ENCODE measurements at regions not wholly inside any gene's neighbourhood (a gene's known extent, or its start where the extent isn't known, plus 50 kb on each side); places are given as distances from the start of the nearest gene placed in this dataset.
"Not testable (repeated sequence)": the region's sequence is repeated elsewhere in the genome, so short reads cannot be mapped to it uniquely, and the experiment has no call there.

- no peak for TF ChIP-seq CTCF (IDR thresholded peaks at IDR 0.05; ENCODE audit: low read length, missing control alignments)
- no peak for DNase-seq (ENCODE audit: low read depth)
- H3K4me3 ChIP-seq (replicated peaks; ENCODE audit: low read depth, low read length) = no peak overlapping the region
These were observed 95.6 kb upstream of the CDC42EP3 start for GRCh38 chr2:37767046-37767445.

GRCh38 chr2:37767959-37768925, 96.8 kb upstream of the CDC42EP3 start:
- H3K4me3 ChIP-seq (replicated peaks; ENCODE audit: low read depth, low read length) = no peak overlapping the region
- TF ChIP-seq CTCF (IDR thresholded peaks at IDR 0.05; ENCODE audit: low read length, missing control alignments) = no peak
- DNase-seq (ENCODE audit: low read depth) = peak; percentile 93

- no peak for TF ChIP-seq CTCF (IDR thresholded peaks at IDR 0.05; ENCODE audit: low read length, missing control alignments)
- no peak for DNase-seq (ENCODE audit: low read depth)
These were observed 98.1 kb upstream of the CDC42EP3 start for GRCh38 chr2:37769551-37769950.

GRCh38 chr2:37770797-37771196, 99.4 kb upstream of the CDC42EP3 start:
- H3K4me3 ChIP-seq (replicated peaks; ENCODE audit: low read depth, low read length) = no peak overlapping the region
- no peak for TF ChIP-seq CTCF (IDR thresholded peaks at IDR 0.05; ENCODE audit: low read length, missing control alignments)
- no peak for DNase-seq (ENCODE audit: low read depth)

More at GRCh38 chr2:37769551-37769950, 98.1 kb upstream of the CDC42EP3 start:
- H3K4me3 ChIP-seq (replicated peaks; ENCODE audit: low read depth, low read length) = no peak overlapping the region

GRCh38 chr2:37771600-37772088, 100.2 kb upstream of the CDC42EP3 start:
- no peak for TF ChIP-seq CTCF (IDR thresholded peaks at IDR 0.05; ENCODE audit: low read length, missing control alignments)
- DNase-seq (ENCODE audit: low read depth) = peak; percentile 89
- H3K4me3 ChIP-seq (replicated peaks; ENCODE audit: low read depth, low read length) = no peak overlapping the region

GRCh38 chr2:37773371-37774130, 102.1 kb upstream of the CDC42EP3 start:
- DNase-seq (ENCODE audit: low read depth) = no peak
- TF ChIP-seq CTCF (IDR thresholded peaks at IDR 0.05; ENCODE audit: low read length, missing control alignments) = no peak
- no peak overlapping the region for H3K4me3 ChIP-seq (replicated peaks; ENCODE audit: low read depth, low read length)

GRCh38 chr2:37774171-37774944, 102.9 kb upstream of the CDC42EP3 start:
- DNase-seq (ENCODE audit: low read depth); H3K4me3 ChIP-seq (replicated peaks; ENCODE audit: low read depth, low read length): not testable (repeated sequence)

Data from fibroblast of pulmonary artery (primary cell).